ENCODE measurements at regions not wholly inside any gene's neighbourhood (a gene's known extent, or its start where the extent isn't known, plus 50 kb on each side); places are given as distances from the start of the nearest gene placed in this dataset.
A peak's percentile ranks its signal among the peaks of the same experiment; 100 is the strongest.

- 50 to 65% methylated on average over 7 to 9 of the region's 9 CpGs for WGBS, 2 donors
- intact Hi-C loops (cut with DNase I) = no loop called here
- ATAC-seq (no peak), DNase-seq (peak in 3 of 4 donors; percentile 32 to 47 (median 44))
- no peak for TF ChIP-seq CTCF (IDR thresholded peaks at IDR 0.05)
- TF ChIP-seq POLR2A (IDR thresholded peaks at IDR 0.05) = no peak
- peak overlapping the region in 2 of 4 donors; percentile 12 to 43 for H3K27ac ChIP-seq
- H3K9me3 ChIP-seq = no peaks in the 10 kb centered on the region
- peaks cover 34% of the 10 kb centered on the region for H3K4me1 ChIP-seq
- H3K4me3 ChIP-seq = no peak overlapping the region
- no peaks in the 10 kb centered on the region for H3K27me3 ChIP-seq
- no peaks in the 10 kb centered on the region for H3K36me3 ChIP-seq (replicated peaks in 1 of 2; ENCODE audit: insufficient read depth in 1 of 2, low read depth in 2 of 2)
These were observed 278.6 kb downstream of the HAPSTR1 start for GRCh38 chr16:9370061-9370491.

- H3K9me3 ChIP-seq = no peaks in the 10 kb centered on the region
- ATAC-seq (no peak), DNase-seq (no peak)
- H3K4me1 ChIP-seq = peaks cover 15% of the 10 kb centered on the region
- intact Hi-C loops (cut with DNase I) = no loop called here
- H3K36me3 ChIP-seq (replicated peaks in 1 of 2; ENCODE audit: insufficient read depth in 1 of 2, low read depth in 2 of 2) = no peaks in the 10 kb centered on the region
- no peak overlapping the region for H3K4me3 ChIP-seq
- no peaks in the 10 kb centered on the region for H3K27me3 ChIP-seq
- WGBS, 2 donors = 88 to 89% methylated on average over 8 of the region's 8 CpGs
- TF ChIP-seq CTCF (IDR thresholded peaks at IDR 0.05) = no peak
- no peak for TF ChIP-seq POLR2A (IDR thresholded peaks at IDR 0.05)
- H3K27ac ChIP-seq = no peak overlapping the region
These were observed 280.4 kb downstream of the HAPSTR1 start for GRCh38 chr16:9371713-9372448.

GRCh38 chr16:9372934-9373890, 281.8 kb downstream of the HAPSTR1 start:
- intact Hi-C loops (cut with DNase I) = no loop called here
- no peaks in the 10 kb centered on the region for H3K9me3 ChIP-seq
- TF ChIP-seq CTCF (IDR thresholded peaks at IDR 0.05) (no peak), POLR2A (IDR thresholded peaks at IDR 0.05) (no peak)
- ATAC-seq (no peak), DNase-seq (no peak)
- no peak overlapping the region for H3K27ac ChIP-seq
- WGBS, 2 donors = 73 to 83% methylated on average over 13 of the region's 13 CpGs
- no peak overlapping the region for H3K4me3 ChIP-seq
- no peaks in the 10 kb centered on the region for H3K36me3 ChIP-seq (replicated peaks in 1 of 2; ENCODE audit: insufficient read depth in 1 of 2, low read depth in 2 of 2)
- H3K4me1 ChIP-seq = peaks cover 8% of the 10 kb centered on the region
- no peaks in the 10 kb centered on the region for H3K27me3 ChIP-seq

- ATAC-seq = no peak
These were observed 282.6 kb downstream of the HAPSTR1 start for GRCh38 chr16:9374061-9374460.

More at GRCh38 chr16:9374061-9374460, 282.6 kb downstream of the HAPSTR1 start:
- H3K4me1 ChIP-seq = peaks cover 8% of the 10 kb centered on the region
- H3K4me3 ChIP-seq = no peak overlapping the region
- no peak overlapping the region for H3K27ac ChIP-seq
- H3K27me3 ChIP-seq = no peaks in the 10 kb centered on the region
- TF ChIP-seq POLR2A (IDR thresholded peaks at IDR 0.05) = no peak
- no peak for TF ChIP-seq CTCF (IDR thresholded peaks at IDR 0.05)
- intact Hi-C loops (cut with DNase I) = no loop called here
- no peaks in the 10 kb centered on the region for H3K36me3 ChIP-seq (replicated peaks in 1 of 2; ENCODE audit: insufficient read depth in 1 of 2, low read depth in 2 of 2)
- DNase-seq = no peak
- 45 to 48% methylated on average over 7 of the region's 7 CpGs for WGBS, 2 donors
- no peaks in the 10 kb centered on the region for H3K9me3 ChIP-seq

All from body of pancreas (tissue), 4 donors.